Keratinocyte (primary cell): ENCODE measurements at regions not wholly inside any gene's neighbourhood (a gene's known extent, or its start where the extent isn't known, plus 50 kb on each side); places are given as distances from the start of the nearest gene placed in this dataset.

ENCODE experiments used
- DNase-seq: peaks from one replicate; pipeline ENCODE4 v3.0.0-alpha.2; 2011; ENCODE audit warnings: low read depth, missing footprints, low spot score
- FAIRE-seq: peaks from 2 replicates; lab custom pipeline; 2011; peaks lifted over from hg19 to GRCh38; lab: Jason Lieb, UNC
- H2AFZ ChIP-seq: 2 replicates; pipeline ENCODE4 v1.6.0; 2012; ENCODE audit warnings: low read length, control low read depth, inconsistent platforms; ENCODE audit not compliant: control insufficient read depth
- H3K27ac ChIP-seq: 2 replicates; pipeline ENCODE4 v1.5.1; 2011; ENCODE audit warnings: low read length; ENCODE audit not compliant: control insufficient read depth, insufficient read depth
- H3K27me3 ChIP-seq: 3 replicates; pipeline ENCODE4 v1.6.0; 2011; ENCODE audit warnings: low read length; ENCODE audit not compliant: control insufficient read depth, insufficient read depth; ENCODE audit errors: extremely low read depth
- H3K36me3 ChIP-seq, 2 experiments: 2 replicates in 1 of 2; 3 replicates in 1 of 2; pipeline ENCODE4 v1.5.1; 2011; ENCODE audit warnings: low read length in 2 of 2, mild to moderate bottlenecking in 1 of 2; ENCODE audit not compliant: control insufficient read depth in 2 of 2, insufficient read depth in 2 of 2; ENCODE audit errors: extremely low read depth in 1 of 2
- H3K4me1 ChIP-seq: 3 replicates; pipeline ENCODE4 v1.5.1; 2011; ENCODE audit warnings: low read length; ENCODE audit not compliant: control insufficient read depth, insufficient read depth; ENCODE audit errors: extremely low read depth
- H3K4me2 ChIP-seq: 3 replicates; pipeline ENCODE4 v1.6.0; 2011; ENCODE audit warnings: low read depth, low read length; ENCODE audit not compliant: control insufficient read depth, insufficient read depth; ENCODE audit errors: extremely low read depth
- H3K4me3 ChIP-seq, 3 experiments: fragments of 200-600 bp in 1 of 3; sonication (generic) in 1 of 3; 2 replicates in 2 of 3; 3 replicates in 1 of 3; pipeline ENCODE4 v1.5.1; 2011 to 2016; ENCODE audit warnings: low read length in 3 of 3, mild to moderate bottlenecking in 3 of 3, control low read depth in 2 of 3, inconsistent platforms in 1 of 3, low read depth in 1 of 3, mixed read lengths in 1 of 3, mixed run types in 1 of 3, moderate library complexity in 1 of 3; ENCODE audit not compliant: control insufficient read depth in 2 of 3, insufficient read depth in 2 of 3; ENCODE audit errors: extremely low read depth in 1 of 3
- H3K79me2 ChIP-seq: 2 replicates; pipeline ENCODE4 v1.6.0; 2012; ENCODE audit warnings: low read length; ENCODE audit not compliant: control insufficient read depth, insufficient read depth
- H3K9ac ChIP-seq: 3 replicates; pipeline ENCODE4 v1.6.0; 2011; ENCODE audit warnings: low read length; ENCODE audit not compliant: control insufficient read depth, insufficient read depth; ENCODE audit errors: extremely low read depth
- H3K9me1 ChIP-seq: 3 replicates; pipeline ENCODE4 v1.6.0; 2011; ENCODE audit warnings: low read length; ENCODE audit not compliant: control insufficient read depth, insufficient read depth; ENCODE audit errors: extremely low read depth
- H3K9me3 ChIP-seq: 2 replicates; pipeline ENCODE4 v1.5.1; 2012; ENCODE audit warnings: low read depth, low read length; ENCODE audit not compliant: control insufficient read depth
- H4K20me1 ChIP-seq: 3 replicates; pipeline ENCODE4 v1.6.0; 2011; ENCODE audit warnings: low read length; ENCODE audit not compliant: control insufficient read depth, insufficient read depth; ENCODE audit errors: extremely low read depth
- CTCF ChIP-seq, 3 experiments: IDR thresholded peaks in 1 of 3; conservative IDR thresholded peaks in 1 of 3; optimal IDR thresholded peaks in 1 of 3; 2 replicates in 2 of 3; 3 replicates in 1 of 3; pipeline versions ENCODE3 to v1.5.1; 2011; ENCODE audit warnings: low read length in 3 of 3, mild to moderate bottlenecking in 3 of 3, moderate library complexity in 2 of 3, control low read depth in 1 of 3, inconsistent platforms in 1 of 3; ENCODE audit not compliant: insufficient read depth in 2 of 3; ENCODE audit errors: extremely low read depth in 1 of 3
- EZH2 ChIP-seq: IDR thresholded peaks from one replicate; pipeline ENCODE4 v1.6.1; 2012; ENCODE audit warnings: inconsistent platforms, mild to moderate bottlenecking, low read length, moderate library complexity
- dilution Hi-C: fragments of 300-500 bp; cut with MboI; formaldehyde crosslinking; loops from one replicate; pipeline ENCODE4 v1.7.0; 2020; ENCODE audit warnings: low sequenced_read_pairs; ENCODE audit not compliant: extremely low pct_ligation_motif_present

- no peak overlapping the region for H3K4me3 ChIP-seq
- no peaks in the 10 kb centered on the region for H3K36me3 ChIP-seq
- FAIRE-seq (no peak), DNase-seq (no peak)
- H3K4me1 ChIP-seq, result no peaks in the 10 kb centered on the region
- no peak overlapping the region for H2AFZ ChIP-seq
- no peaks in the 10 kb centered on the region for H3K9me1 ChIP-seq
- no peaks in the 10 kb centered on the region for H3K27me3 ChIP-seq
- no peak overlapping the region for H3K4me2 ChIP-seq
- no peak overlapping the region for H3K9ac ChIP-seq
- dilution Hi-C loops, result no loop called here
- TF ChIP-seq CTCF (optimal IDR thresholded peaks at IDR 0.05 in 1 of 3, IDR thresholded peaks at IDR 0.05 in 1 of 3, conservative IDR thresholded peaks at IDR 0.05 in 1 of 3; ENCODE audit: extremely low read depth in 1 of 3, insufficient read depth in 2 of 3, low read length in 3 of 3) (no peak), EZH2 (no peak)
- H4K20me1 ChIP-seq, result no peaks in the 10 kb centered on the region
- H3K79me2 ChIP-seq, result no peaks in the 10 kb centered on the region
- no peaks in the 10 kb centered on the region for H3K9me3 ChIP-seq
- H3K27ac ChIP-seq, result no peak overlapping the region
Measured at GRCh38 chr5:121737120-121737519, 114.6 kb upstream of the FTMT start.

- H3K9ac ChIP-seq, result no peak overlapping the region
- H3K79me2 ChIP-seq, result no peaks in the 10 kb centered on the region
- no peaks in the 10 kb centered on the region for H3K9me1 ChIP-seq
- FAIRE-seq (no peak), DNase-seq (no peak)
- TF ChIP-seq CTCF (optimal IDR thresholded peaks at IDR 0.05 in 1 of 3, IDR thresholded peaks at IDR 0.05 in 1 of 3, conservative IDR thresholded peaks at IDR 0.05 in 1 of 3; ENCODE audit: extremely low read depth in 1 of 3, insufficient read depth in 2 of 3, low read length in 3 of 3) (no peak), EZH2 (no peak)
- no peak overlapping the region for H3K27ac ChIP-seq
- dilution Hi-C loops, result no loop called here
- no peaks in the 10 kb centered on the region for H3K9me3 ChIP-seq
- no peak overlapping the region for H2AFZ ChIP-seq
- H3K36me3 ChIP-seq, result no peaks in the 10 kb centered on the region
- H3K27me3 ChIP-seq, result no peaks in the 10 kb centered on the region
- H3K4me1 ChIP-seq, result no peaks in the 10 kb centered on the region
- H3K4me3 ChIP-seq, result no peak overlapping the region
- no peak overlapping the region for H3K4me2 ChIP-seq
- no peaks in the 10 kb centered on the region for H4K20me1 ChIP-seq
Measured at GRCh38 chr5:121741156-121741555, 110.5 kb upstream of the FTMT start.
